Rectal smooth muscle tissue (tissue), 1 donor: ENCODE measurements at regions not wholly inside any gene's neighbourhood (a gene's known extent, or its start where the extent isn't known, plus 50 kb on each side); places are given as distances from the start of the nearest gene placed in this dataset.

ENCODE experiments used
- H3K27ac ChIP-seq: one replicate; pipeline ENCODE4 v1.7.0; 2013; ENCODE audit warnings: low read depth, low read length, inconsistent platforms
- H3K27me3 ChIP-seq: one replicate; pipeline ENCODE4 v1.7.0; 2013; ENCODE audit warnings: low read length; ENCODE audit not compliant: control insufficient read depth, insufficient read depth
- H3K36me3 ChIP-seq: one replicate; pipeline ENCODE4 v1.7.0; 2013; ENCODE audit warnings: low read length; ENCODE audit not compliant: control insufficient read depth, insufficient read depth
- H3K4me1 ChIP-seq: one replicate; pipeline ENCODE4 v1.7.0; 2013; ENCODE audit warnings: low read length; ENCODE audit not compliant: control insufficient read depth, insufficient read depth
- H3K4me3 ChIP-seq: one replicate; pipeline ENCODE4 v1.7.0; 2013; ENCODE audit warnings: low read length
- H3K9ac ChIP-seq: one replicate; pipeline ENCODE4 v1.7.0; 2013; ENCODE audit warnings: low read length

GRCh38 chr19:31112158-31112557 lies 237.1 kb downstream of the TSHZ3 start:
- no peak overlapping the region for H3K9ac ChIP-seq

GRCh38 chr19:31111741-31112140 lies 237.5 kb downstream of the TSHZ3 start:
- Histone ChIP-seq H3K4me1 (peaks cover 8% of the 10 kb centered on the region), H3K27ac (no peak overlapping the region), H3K36me3 (no peaks in the 10 kb centered on the region), H3K9ac (no peak overlapping the region), H3K27me3 (no peaks in the 10 kb centered on the region), H3K4me3 (no peak overlapping the region)

More at GRCh38 chr19:31112158-31112557, 237.1 kb downstream of the TSHZ3 start:
- Histone ChIP-seq H3K27me3 (no peaks in the 10 kb centered on the region), H3K36me3 (no peaks in the 10 kb centered on the region), H3K27ac (no peak overlapping the region), H3K4me3 (no peak overlapping the region), H3K4me1 (peaks cover 8% of the 10 kb centered on the region)

GRCh38 chr19:31110336-31110735 lies 238.9 kb downstream of the TSHZ3 start:
- no peak overlapping the region for H3K9ac ChIP-seq
- H3K27ac ChIP-seq = no peak overlapping the region
- peaks cover 10% of the 10 kb centered on the region for H3K4me1 ChIP-seq
- no peak overlapping the region for H3K4me3 ChIP-seq
- H3K36me3 ChIP-seq = no peaks in the 10 kb centered on the region
- no peaks in the 10 kb centered on the region for H3K27me3 ChIP-seq

GRCh38 chr19:31109636-31110035 lies 239.6 kb downstream of the TSHZ3 start:
- H3K4me1 ChIP-seq = peaks cover 11% of the 10 kb centered on the region
- H3K4me3 ChIP-seq = no peak overlapping the region
- H3K27ac ChIP-seq = no peak overlapping the region
- H3K27me3 ChIP-seq = no peaks in the 10 kb centered on the region
- no peaks in the 10 kb centered on the region for H3K36me3 ChIP-seq
- no peak overlapping the region for H3K9ac ChIP-seq

- Histone ChIP-seq H3K27ac (no peak overlapping the region), H3K27me3 (no peaks in the 10 kb centered on the region), H3K4me1 (peaks cover 13% of the 10 kb centered on the region), H3K4me3 (no peak overlapping the region), H3K36me3 (no peaks in the 10 kb centered on the region), H3K9ac (no peak overlapping the region)
These were observed 242.1 kb downstream of the TSHZ3 start for GRCh38 chr19:31107096-31107495.

- H3K4me3 ChIP-seq = no peak overlapping the region
- H3K9ac ChIP-seq = no peak overlapping the region
- no peaks in the 10 kb centered on the region for H3K36me3 ChIP-seq
- H3K27me3 ChIP-seq = no peaks in the 10 kb centered on the region
- H3K4me1 ChIP-seq = peaks cover 18% of the 10 kb centered on the region
- no peak overlapping the region for H3K27ac ChIP-seq
These were observed 243.5 kb downstream of the TSHZ3 start for GRCh38 chr19:31105761-31106160.

- Histone ChIP-seq H3K27me3 (no peaks in the 10 kb centered on the region), H3K4me3 (no peak overlapping the region), H3K9ac (no peak overlapping the region), H3K4me1 (peaks cover 21% of the 10 kb centered on the region), H3K36me3 (no peaks in the 10 kb centered on the region), H3K27ac (no peak overlapping the region)
These were observed 244.8 kb downstream of the TSHZ3 start for GRCh38 chr19:31104451-31104850.

- H3K36me3 ChIP-seq = no peaks in the 10 kb centered on the region
- H3K9ac ChIP-seq = no peak overlapping the region
- no peak overlapping the region for H3K27ac ChIP-seq
These were observed 246.0 kb downstream of the TSHZ3 start for GRCh38 chr19:31103228-31103627.

GRCh38 chr19:31102674-31103073 lies 246.6 kb downstream of the TSHZ3 start:
- H3K27me3 ChIP-seq = no peaks in the 10 kb centered on the region
- H3K36me3 ChIP-seq = no peaks in the 10 kb centered on the region
- H3K9ac ChIP-seq = no peak overlapping the region
- H3K4me1 ChIP-seq = peaks cover 19% of the 10 kb centered on the region
- H3K27ac ChIP-seq = no peak overlapping the region
- no peak overlapping the region for H3K4me3 ChIP-seq

More at GRCh38 chr19:31103228-31103627, 246.0 kb downstream of the TSHZ3 start:
- peaks cover 19% of the 10 kb centered on the region for H3K4me1 ChIP-seq
- H3K27me3 ChIP-seq = no peaks in the 10 kb centered on the region
- no peak overlapping the region for H3K4me3 ChIP-seq

- Histone ChIP-seq H3K9ac (no peak overlapping the region), H3K27me3 (no peaks in the 10 kb centered on the region), H3K4me1 (peaks cover 19% of the 10 kb centered on the region), H3K27ac (no peak overlapping the region), H3K4me3 (no peak overlapping the region), H3K36me3 (no peaks in the 10 kb centered on the region)
These were observed 248.3 kb downstream of the TSHZ3 start for GRCh38 chr19:31100981-31101380.

GRCh38 chr19:31100206-31100590 lies 249.0 kb downstream of the TSHZ3 start:
- H3K9ac ChIP-seq = no peak overlapping the region
- H3K27ac ChIP-seq = no peak overlapping the region
- H3K36me3 ChIP-seq = no peaks in the 10 kb centered on the region
- H3K4me1 ChIP-seq = peaks cover 17% of the 10 kb centered on the region
- H3K4me3 ChIP-seq = no peak overlapping the region
- H3K27me3 ChIP-seq = no peaks in the 10 kb centered on the region

- Histone ChIP-seq H3K4me3 (no peak overlapping the region), H3K27me3 (no peaks in the 10 kb centered on the region), H3K27ac (no peak overlapping the region), H3K4me1 (peaks cover 17% of the 10 kb centered on the region), H3K9ac (no peak overlapping the region), H3K36me3 (no peaks in the 10 kb centered on the region)
These were observed 249.6 kb downstream of the TSHZ3 start for GRCh38 chr19:31099515-31100205.

- no peaks in the 10 kb centered on the region for H3K36me3 ChIP-seq
- H3K27ac ChIP-seq = no peak overlapping the region
- H3K4me3 ChIP-seq = no peak overlapping the region
- H3K4me1 ChIP-seq = peaks cover 14% of the 10 kb centered on the region
- H3K9ac ChIP-seq = no peak overlapping the region
- no peaks in the 10 kb centered on the region for H3K27me3 ChIP-seq
These were observed 250.4 kb downstream of the TSHZ3 start for GRCh38 chr19:31098836-31099235.
